GM12891 (cell line): ENCODE measurements at regions not wholly inside any gene's neighbourhood (a gene's known extent, or its start where the extent isn't known, plus 50 kb on each side); places are given as distances from the start of the nearest gene placed in this dataset.

ENCODE experiments used
- POLR2A ChIP-seq: IDR thresholded peaks from 2 replicates; pipeline ENCODE4 v1.6.1; 2011; ENCODE audit warnings: low read depth, low read length, control low read depth
- POLR2AphosphoS5 ChIP-seq: IDR thresholded peaks from 2 replicates; pipeline ENCODE4 v1.6.1; 2011; ENCODE audit warnings: low read depth, low read length, control low read depth
- TAF1 ChIP-seq: IDR thresholded peaks from 2 replicates; pipeline ENCODE4 v1.6.1; 2011; ENCODE audit warnings: low read depth, low read length, control low read depth

DNA sequence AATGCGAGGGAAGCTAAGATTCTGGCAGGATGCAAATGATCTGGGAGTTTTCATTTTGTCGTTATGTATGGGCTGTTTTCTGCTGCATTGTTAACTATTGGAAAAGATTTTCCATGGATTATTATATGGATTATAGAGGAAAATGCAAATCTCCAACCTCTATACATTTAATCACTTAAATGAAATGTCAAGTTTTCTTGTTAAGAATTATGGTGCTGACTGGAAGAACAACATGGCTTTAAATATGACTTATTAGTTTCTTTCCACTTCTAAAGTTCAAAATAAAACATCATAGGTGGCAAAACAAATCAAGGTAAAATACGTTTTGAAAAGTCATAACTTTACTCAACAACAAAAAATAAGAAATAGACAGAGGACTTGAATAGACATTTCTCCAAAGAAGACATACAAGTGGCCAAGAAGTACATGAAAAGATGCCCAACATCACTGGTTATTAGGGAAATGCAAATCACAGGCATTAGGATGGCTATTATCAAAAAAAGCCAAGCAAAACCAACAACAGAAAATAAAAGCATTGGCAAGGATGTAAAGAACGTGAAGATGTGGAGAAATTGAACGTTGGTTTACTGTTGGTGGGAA, 56.2 kb upstream of the CLDN5 start:
- no peak for TF ChIP-seq TAF1
- no peak for TF ChIP-seq POLR2AphosphoS5
- no peak for TF ChIP-seq POLR2A
